GM12878 (cell line): ENCODE measurements at regions not wholly inside any gene's neighbourhood (a gene's known extent, or its start where the extent isn't known, plus 50 kb on each side); places are given as distances from the start of the nearest gene placed in this dataset.

Source experiments
- ATAC-seq: fragments of 200-7000 bp; cut with Tn5 transposase; 3 replicates; pipeline ENCODE4 v1.9.1; 2020; ENCODE audit warnings: mild to moderate bottlenecking, moderate library complexity
- BruUV-seq: library from RNA; stranded (reverse); fragments of 400-500 nt; replicated peaks from 2 replicates; lab custom pipeline; 2021; lab: Mats Ljungman, UMichigan
- CTCF ChIA-PET: fragments of 300-600 bp; sonication (Branson Sonifier 250); formaldehyde crosslinking; extraction: SDS; loops from one replicate; lab custom pipeline; 2021; ENCODE audit warnings: inconsistent platforms; lab: Yijun Ruan, JAX
- POLR2A ChIA-PET: fragments of 350-600 bp; formaldehyde crosslinking; extraction: SDS; loops from one replicate; lab custom pipeline; 2021; ENCODE audit warnings: inconsistent platforms; lab: Charles Lee
- RAD21 ChIA-PET: fragments of 300-600 bp; sonication (Branson Sonifier 250); formaldehyde crosslinking; loops from one replicate; lab custom pipeline; 2023; ENCODE audit warnings: antibody characterized with exemption; ENCODE audit not compliant: unreplicated experiment; lab: Charles Lee
- SMC1A ChIA-PET: fragments of 300-600 bp; sonication (Branson Sonifier 250); formaldehyde crosslinking; loops from one replicate; lab custom pipeline; 2023; ENCODE audit not compliant: unreplicated experiment, uncharacterized antibody; lab: Charles Lee
- DNase-seq: peaks from one replicate; pipeline ENCODE4 v3.0.0-alpha.2; 2011; ENCODE audit warnings: low read depth, low spot score
- FAIRE-seq: peaks from 3 replicates; lab custom pipeline; 2011; peaks lifted over from hg19 to GRCh38; lab: Jason Lieb, UNC
- H2AFZ ChIP-seq: 2 replicates; pipeline ENCODE4 v1.6.0; 2011; ENCODE audit warnings: low read depth, low read length, control low read depth; ENCODE audit not compliant: control insufficient read depth
- H3K27ac ChIP-seq: 2 replicates; pipeline ENCODE4 v1.5.1; 2011; ENCODE audit warnings: control low read depth; ENCODE audit not compliant: control insufficient read depth, insufficient read depth
- H3K27me3 ChIP-seq, 2 experiments: replicated peaks in 1 of 2; 2 replicates each; pipeline versions ENCODE4 v1.6.0 to v1.6.1; 2011; ENCODE audit warnings: low read length in 1 of 2; ENCODE audit not compliant: control insufficient read depth in 2 of 2, insufficient read depth in 2 of 2
- H3K36me3 ChIP-seq, 2 experiments: 2 replicates each; pipeline ENCODE4 v1.5.1; 2011; ENCODE audit warnings: low read length in 1 of 2; ENCODE audit not compliant: control insufficient read depth in 2 of 2, insufficient read depth in 2 of 2
- H3K4me1 ChIP-seq: 2 replicates; pipeline ENCODE4 v1.6.1; 2011; ENCODE audit warnings: mild to moderate bottlenecking, low read length, moderate library complexity, mixed read lengths; ENCODE audit not compliant: control insufficient read depth, insufficient read depth
- H3K4me2 ChIP-seq: 2 replicates; pipeline ENCODE4 v1.6.0; 2011; ENCODE audit warnings: control low read depth; ENCODE audit not compliant: control insufficient read depth, insufficient read depth
- H3K4me3 ChIP-seq: fragments of 200-600 bp; sonication (generic); 2 replicates; pipeline ENCODE4 v1.5.1; 2016
- H3K79me2 ChIP-seq: 2 replicates; pipeline ENCODE4 v1.6.0; 2011; ENCODE audit warnings: low read length; ENCODE audit not compliant: control insufficient read depth, insufficient read depth
- H3K9ac ChIP-seq: 2 replicates; pipeline ENCODE4 v1.8.0; 2011; ENCODE audit warnings: low read length, control low read depth, mixed read lengths; ENCODE audit not compliant: control insufficient read depth, insufficient read depth
- H3K9me3 ChIP-seq: replicated peaks from 3 replicates; pipeline ENCODE4 v1.5.1; 2011; ENCODE audit warnings: mild to moderate bottlenecking, low read length; ENCODE audit not compliant: control insufficient read depth, insufficient read depth
- H4K20me1 ChIP-seq: 2 replicates; pipeline ENCODE4 v1.6.0; 2011; ENCODE audit not compliant: control insufficient read depth, insufficient read depth
- CBX5 ChIP-seq: sonication (generic); IDR thresholded peaks from 2 replicates; pipeline ENCODE4 v1.6.1; 2016; ENCODE audit warnings: low read depth, moderate library complexity, mild to moderate bottlenecking, inconsistent platforms
- CHD2 ChIP-seq: IDR thresholded peaks from 2 replicates; pipeline ENCODE4 v1.6.1; 2011; ENCODE audit warnings: low read depth, low read length, improper control_type of control experiment, borderline replicate concordance
- CREB1 ChIP-seq: IDR thresholded peaks from 2 replicates; pipeline ENCODE4 v1.6.1; 2012; ENCODE audit warnings: low read depth, mild to moderate bottlenecking, inconsistent platforms
- CREM ChIP-seq: IDR thresholded peaks from 2 replicates; pipeline ENCODE4 v1.6.1; 2014; ENCODE audit warnings: antibody characterized with exemption, low read depth
- DPF2 ChIP-seq: fragments of 450-650 bp; IDR thresholded peaks from 2 replicates; pipeline ENCODE4 v1.6.1; 2017; ENCODE audit warnings: mild to moderate bottlenecking
- E2F8 ChIP-seq: fragments of 450-650 bp; IDR thresholded peaks from 2 replicates; pipeline ENCODE4 v1.6.1; 2018; ENCODE audit warnings: mild to moderate bottlenecking, low read depth, moderate library complexity; ENCODE audit not compliant: partially characterized antibody
- FOXK2 ChIP-seq: fragments of 450-650 bp; IDR thresholded peaks from 2 replicates; pipeline ENCODE4 v1.6.1; 2017; ENCODE audit warnings: mild to moderate bottlenecking, moderate library complexity
- IKZF2 ChIP-seq, 2 experiments: fragments of 450-650 bp; IDR thresholded peaks; 2 replicates each; pipeline ENCODE4 v1.6.1; 2017; ENCODE audit warnings: mild to moderate bottlenecking in 2 of 2, moderate library complexity in 2 of 2
- KLF5 ChIP-seq: fragments of 450-650 bp; IDR thresholded peaks from 2 replicates; pipeline ENCODE4 v1.6.1; 2014; ENCODE audit warnings: mild to moderate bottlenecking; ENCODE audit not compliant: partially characterized antibody
- MXI1 ChIP-seq: fragments of 150-350 bp; IDR thresholded peaks from 2 replicates; pipeline ENCODE4 v1.6.1; 2011; ENCODE audit warnings: low read depth, mild to moderate bottlenecking, inconsistent platforms, low read length, improper control_type of control experiment
- NFIC ChIP-seq: IDR thresholded peaks from 2 replicates; pipeline ENCODE4 v1.6.1; 2012; ENCODE audit warnings: low read depth, mild to moderate bottlenecking, inconsistent platforms, low read length, moderate library complexity
- NFXL1 ChIP-seq: fragments of 450-650 bp; IDR thresholded peaks from 2 replicates; pipeline ENCODE4 v1.6.1; 2017; ENCODE audit warnings: antibody characterized with exemption, mild to moderate bottlenecking, borderline replicate concordance
- TAF1 ChIP-seq: IDR thresholded peaks from 2 replicates; pipeline ENCODE4 v1.6.1; 2011; ENCODE audit warnings: mild to moderate bottlenecking, low read depth, low read length, borderline replicate concordance
- TBL1XR1 ChIP-seq: IDR thresholded peaks from 2 replicates; pipeline ENCODE4 v1.6.1; 2012; ENCODE audit warnings: low read depth, low read length, improper control_type of control experiment
- ZNF207 ChIP-seq: fragments of 450-650 bp; IDR thresholded peaks from 2 replicates; pipeline ENCODE4 v1.6.1; 2014; ENCODE audit warnings: antibody characterized with exemption, mild to moderate bottlenecking, borderline replicate concordance
- ZZZ3 ChIP-seq: IDR thresholded peaks from 2 replicates; pipeline ENCODE4 v1.6.1; 2011; ENCODE audit warnings: low read depth; ENCODE audit not compliant: control insufficient read depth, insufficient read length
- WGBS: methylation state at CpG from one replicate; pipeline ENCODE4 v1.1.6; 2016; ENCODE audit warnings: low lambda C conversion rate; ENCODE audit not compliant: insufficient replicate concordance, insufficient coverage; ENCODE audit errors: missing lambda C conversion rate; 5-methylcytosine and 5-hydroxymethylcytosine counted together
- in situ Hi-C: fragments of 300-500 bp; cut with MboI; formaldehyde crosslinking; loops from 9 replicates; pipeline ENCODE4 v1.14.3; 2018; ENCODE audit warnings: mixed read lengths
- intact Hi-C: fragments of 100-400 bp; cut with micrococcal nuclease; formaldehyde crosslinking; loops from one replicate; pipeline ENCODE4 v1.14.2; 2022; ENCODE audit not compliant: unreplicated experiment
- TF ChIP-seq, protein P1 (sequence below): fragments of 450-650 bp; IDR thresholded peaks from 2 replicates; pipeline ENCODE4 v1.6.1; 2016; ENCODE audit warnings: mild to moderate bottlenecking

DNA sequence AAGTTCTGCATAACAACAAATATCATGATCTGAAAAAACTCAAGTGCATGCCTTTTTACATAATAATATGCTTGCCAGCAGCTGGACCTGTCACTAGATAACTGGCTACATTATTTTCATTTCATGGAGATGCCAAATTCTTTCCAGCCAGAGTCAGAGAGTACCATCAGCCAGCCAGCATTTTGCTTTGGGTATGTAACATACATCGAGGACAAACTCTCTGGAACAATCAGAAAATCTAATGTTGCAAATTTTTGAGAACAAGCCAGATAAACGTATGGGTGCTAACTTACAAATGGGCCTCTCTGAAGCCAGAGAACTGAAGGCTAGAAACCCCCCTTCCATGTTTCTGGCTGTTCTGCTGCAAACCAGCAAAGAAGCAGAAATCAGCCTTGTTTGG, 76.3 kb upstream of the BACE2 start:
- no peak overlapping the region for H3K27ac ChIP-seq
- RAD21 ChIA-PET = no interaction called here

DNA sequence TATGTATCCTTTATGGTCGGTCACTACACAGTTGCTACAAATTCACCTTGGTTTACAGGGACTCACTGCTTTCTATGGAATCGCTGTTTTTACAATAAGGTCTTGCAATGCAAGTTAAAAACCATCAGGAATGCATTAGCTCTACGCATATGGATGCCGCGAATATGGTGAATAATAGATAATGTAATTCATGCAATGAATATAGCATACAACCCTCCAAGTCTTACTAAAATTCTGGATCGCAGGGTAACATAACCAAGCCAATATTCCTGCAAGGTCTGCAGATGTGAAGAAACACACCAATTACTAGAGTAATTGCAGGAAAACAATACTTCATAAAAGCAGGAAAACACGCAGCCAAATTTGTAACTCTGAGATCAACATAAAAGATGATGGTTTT, 75.6 kb upstream of the BACE2 start:
- SMC1A ChIA-PET = no interaction called here
- Histone ChIP-seq H3K4me2 (no peak overlapping the region), H3K36me3 (no peaks in the 10 kb centered on the region), H3K27ac (no peak overlapping the region), H3K27me3 (no peaks in the 10 kb centered on the region; a peak in 1 of 4 replicates), H3K79me2 (no peaks in the 10 kb centered on the region), H4K20me1 (no peaks in the 10 kb centered on the region), H3K4me3 (no peak overlapping the region), H3K9me3 (no peaks in the 10 kb centered on the region), H3K4me1 (no peaks in the 10 kb centered on the region), H2AFZ (no peak overlapping the region), H3K9ac (no peak overlapping the region)
- no TSS peak for BruUV-seq
- in situ Hi-C loops (no loop called here), intact Hi-C loops (no loop called here)
- POLR2A ChIA-PET = no interaction called here
- ATAC-seq (no peak), FAIRE-seq (no peak), DNase-seq (no peak)
- whole genome bisulfite sequencing = 44% methylated on average over 7 of the region's 7 CpGs
- CTCF ChIA-PET = no interaction called here
- RAD21 ChIA-PET = no interaction called here
- TF ChIP-seq CREM (no peak), NFXL1 (no peak), FOXK2 (no peak), TBL1XR1 (no peak), KLF5 (no peak), CBX5 (no peak), E2F8 (no peak), ZZZ3 (no peak)
- TF ChIP-seq, protein P1, sequence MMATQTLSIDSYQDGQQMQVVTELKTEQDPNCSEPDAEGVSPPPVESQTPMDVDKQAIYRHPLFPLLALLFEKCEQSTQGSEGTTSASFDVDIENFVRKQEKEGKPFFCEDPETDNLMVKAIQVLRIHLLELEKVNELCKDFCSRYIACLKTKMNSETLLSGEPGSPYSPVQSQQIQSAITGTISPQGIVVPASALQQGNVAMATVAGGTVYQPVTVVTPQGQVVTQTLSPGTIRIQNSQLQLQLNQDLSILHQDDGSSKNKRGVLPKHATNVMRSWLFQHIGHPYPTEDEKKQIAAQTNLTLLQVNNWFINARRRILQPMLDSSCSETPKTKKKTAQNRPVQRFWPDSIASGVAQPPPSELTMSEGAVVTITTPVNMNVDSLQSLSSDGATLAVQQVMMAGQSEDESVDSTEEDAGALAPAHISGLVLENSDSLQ = no peak

More for the DNA sequence above, 76.3 kb upstream of the BACE2 start:
- TF ChIP-seq TAF1 = no peak
- no peak for TF ChIP-seq CREB1
- TF ChIP-seq ZNF207 = no peak
- no peak for TF ChIP-seq IKZF2 (IDR thresholded peaks at IDR 0.05)
- no peak for TF ChIP-seq CHD2
- TF ChIP-seq DPF2 = no peak
- TF ChIP-seq MXI1 = no peak
- no peak for TF ChIP-seq CBX5
- no peak for TF ChIP-seq NFIC
- ChIA-PET CTCF (no interaction called here), POLR2A (no interaction called here), SMC1A (no interaction called here)
- Histone ChIP-seq H3K9me3 (no peaks in the 10 kb centered on the region), H4K20me1 (no peaks in the 10 kb centered on the region), H3K9ac (no peak overlapping the region), H3K27me3 (no peaks in the 10 kb centered on the region), H3K4me3 (no peak overlapping the region), H3K36me3 (no peaks in the 10 kb centered on the region), H2AFZ (no peak overlapping the region), H3K4me1 (no peaks in the 10 kb centered on the region), H3K4me2 (no peak overlapping the region), H3K79me2 (no peaks in the 10 kb centered on the region)
- WGBS = 5% methylated on average over 2 of the region's 2 CpGs
- BruUV-seq = no TSS peak
- intact Hi-C loops = no loop called here
- ATAC-seq (no peak), DNase-seq (no peak), FAIRE-seq (no peak)
- in situ Hi-C loops = no loop called here
